ENCODE measurements at regions not wholly inside any gene's neighbourhood (a gene's known extent, or its start where the extent isn't known, plus 50 kb on each side); places are given as distances from the start of the nearest gene placed in this dataset.

DNA sequence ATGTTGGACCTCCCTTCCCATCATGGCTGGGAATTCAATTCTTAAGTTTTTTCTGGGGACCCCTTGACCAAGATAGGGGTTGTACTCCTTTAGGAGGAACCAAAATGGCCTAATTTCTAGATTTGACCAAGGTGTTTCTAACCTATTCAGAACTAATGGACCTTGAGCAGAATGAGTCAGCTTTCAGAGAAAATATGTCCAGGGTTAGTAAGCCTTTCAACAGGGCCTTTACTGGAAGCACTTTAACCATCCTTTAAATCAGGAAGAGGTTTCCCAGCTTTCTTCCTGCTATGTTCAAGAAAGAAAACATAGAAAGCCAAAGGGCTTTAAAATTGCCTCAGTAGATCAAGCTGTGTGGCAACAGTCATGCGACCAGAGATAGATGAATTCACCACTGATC, 1184.9 kb upstream of the ACVR2A start:
- H3K36me3 Mint-ChIP-seq: no peaks in the 10 kb centered on the region
- no peak overlapping the region for H3K4me3 Mint-ChIP-seq
- ChIA-PET CTCF (interaction anchor here (1.5 kb wide), 1 partner anchor 18 kb away, joined by 3 read pairs; no protein-coding TSS in a partner anchor), POLR2A (no interaction called here)
- no peaks in the 10 kb centered on the region for H3K4me1 Mint-ChIP-seq (ENCODE audit: low read depth)
- H3K9me3 Mint-ChIP-seq: peaks cover 3% of the 10 kb centered on the region
- no peak overlapping the region for H3K27ac Mint-ChIP-seq
- no peaks in the 10 kb centered on the region for H3K27me3 Mint-ChIP-seq
- intact Hi-C loops (cut with micrococcal nuclease): no loop called here
- DNase-seq: no peak

DNA sequence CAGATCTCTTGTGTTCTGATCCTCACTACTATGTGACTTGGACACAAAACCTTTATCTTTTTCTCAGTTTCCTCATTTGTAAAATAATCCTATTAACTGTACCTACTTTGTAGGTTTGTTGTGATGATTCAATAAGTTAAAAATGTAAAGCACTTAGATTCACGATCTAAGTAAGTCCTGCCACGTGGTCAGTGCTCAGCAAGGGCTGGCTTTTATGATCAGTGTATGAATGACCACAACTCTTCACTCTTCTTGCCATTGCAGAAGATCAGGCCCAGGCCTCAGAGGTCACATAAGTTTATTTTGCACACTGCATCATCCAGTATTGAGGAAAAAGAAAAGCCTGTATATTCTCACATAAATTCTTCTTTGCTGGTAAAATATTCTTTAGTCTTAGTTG, 1192.5 kb upstream of the ACVR2A start:
- ChIA-PET CTCF (no interaction called here), POLR2A (no interaction called here)
- intact Hi-C loops (cut with micrococcal nuclease): no loop called here
- H3K27me3 Mint-ChIP-seq: no peaks in the 10 kb centered on the region
- H3K9me3 Mint-ChIP-seq: peaks cover 8% of the 10 kb centered on the region
- H3K36me3 Mint-ChIP-seq: no peaks in the 10 kb centered on the region
- H3K4me1 Mint-ChIP-seq (ENCODE audit: low read depth): no peaks in the 10 kb centered on the region
- H3K27ac Mint-ChIP-seq: no peak overlapping the region
- no peak overlapping the region for H3K4me3 Mint-ChIP-seq
- DNase-seq: no peak

DNA sequence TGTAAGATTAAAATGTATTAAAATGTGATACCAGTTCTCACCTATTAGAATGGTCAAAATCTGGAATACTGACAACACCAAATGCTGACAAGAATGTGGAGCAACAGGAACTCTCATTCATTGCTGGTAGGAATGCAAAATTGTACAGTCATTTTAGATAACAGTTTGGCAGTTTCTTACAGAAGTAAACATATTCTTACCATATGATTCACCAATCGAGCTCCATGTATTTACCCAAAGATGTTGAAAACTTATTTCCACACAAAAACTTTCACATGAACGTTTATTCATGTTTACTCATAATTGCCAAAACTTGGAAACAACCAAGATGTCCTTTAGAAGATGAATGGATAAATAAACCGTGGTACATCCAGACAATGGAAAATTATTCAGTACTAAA, 1193.5 kb upstream of the ACVR2A start:
- ChIA-PET POLR2A (no interaction called here), CTCF (no interaction called here)
- no peak overlapping the region for H3K4me3 Mint-ChIP-seq

DNA sequence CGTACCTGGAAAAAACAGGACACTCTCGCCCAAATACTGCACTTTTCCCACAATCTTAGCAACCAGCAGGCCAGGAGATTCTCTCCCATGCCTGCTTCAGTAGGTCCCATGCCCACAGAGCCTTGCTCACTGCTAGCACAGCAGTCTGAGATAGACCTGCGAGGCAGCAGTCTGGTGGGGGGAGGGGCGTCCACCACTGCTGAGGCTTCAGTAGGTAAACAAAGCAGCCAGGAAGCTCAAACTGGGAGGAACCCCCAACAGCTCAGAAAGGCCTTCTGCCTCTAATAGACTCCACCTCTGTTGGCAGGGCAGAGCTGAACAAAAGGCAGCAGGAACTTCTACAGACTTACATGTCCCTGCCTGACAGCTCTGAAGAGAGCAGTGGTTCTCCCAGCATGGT, 1202.8 kb upstream of the ACVR2A start:
- intact Hi-C loops (cut with micrococcal nuclease): no loop called here
- Mint-ChIP-seq H3K27me3 (no peaks in the 10 kb centered on the region), H3K4me1 (ENCODE audit: low read depth) (no peaks in the 10 kb centered on the region), H3K27ac (no peak overlapping the region), H3K36me3 (no peaks in the 10 kb centered on the region), H3K9me3 (peaks cover 12% of the 10 kb centered on the region), H3K4me3 (no peak overlapping the region)
- DNase-seq: no peak
- POLR2A ChIA-PET: no interaction called here
- CTCF ChIA-PET: interaction anchor here (1.1 kb wide), 1 partner anchor 17 kb away, joined by 3 read pairs; no protein-coding TSS in a partner anchor

More for the DNA sequence above, 1193.5 kb upstream of the ACVR2A start:
- Mint-ChIP-seq H3K36me3 (no peaks in the 10 kb centered on the region), H3K4me1 (ENCODE audit: low read depth) (no peaks in the 10 kb centered on the region), H3K9me3 (peaks cover 6% of the 10 kb centered on the region), H3K27ac (no peak overlapping the region), H3K27me3 (no peaks in the 10 kb centered on the region)
- intact Hi-C loops (cut with micrococcal nuclease): no loop called here
- DNase-seq: no peak

DNA sequence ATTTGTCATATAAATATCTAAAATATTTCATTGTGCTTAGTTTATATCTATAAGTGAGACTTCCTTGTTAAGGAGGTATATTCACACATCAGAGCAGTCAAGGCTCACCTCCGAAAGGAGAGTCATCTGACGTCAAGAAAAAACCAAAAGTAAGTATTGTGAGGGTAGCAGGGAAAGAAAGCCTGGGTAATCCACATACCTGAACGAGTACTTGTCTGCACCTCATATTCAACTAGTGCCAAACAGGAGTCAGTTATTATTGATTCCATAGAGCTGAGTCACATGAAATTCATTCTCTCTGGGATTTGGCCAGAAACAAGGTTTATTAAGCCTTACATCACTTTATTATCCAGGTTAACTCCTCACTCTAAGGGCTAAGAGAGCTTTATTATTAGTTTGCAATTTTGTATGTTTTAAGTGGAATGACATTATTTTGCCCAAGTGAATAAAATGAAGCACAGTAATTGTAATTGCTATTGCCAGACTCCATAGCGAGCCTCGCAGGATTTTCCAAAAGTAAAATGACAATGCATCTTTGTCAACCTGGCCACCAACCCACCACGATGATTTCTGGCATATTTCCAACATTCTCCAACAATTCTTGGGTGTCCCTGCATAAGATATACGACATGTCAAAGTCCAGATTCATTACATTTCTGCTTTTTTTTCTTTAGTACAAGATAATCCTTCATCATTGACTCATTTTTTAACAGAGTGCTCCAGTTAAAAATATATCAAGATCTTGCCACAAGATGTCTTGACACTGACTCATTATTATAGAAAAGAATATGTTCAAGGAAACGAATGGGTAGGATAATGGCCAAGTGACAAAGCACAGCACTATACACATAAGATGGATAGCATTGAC, 1210.4 kb upstream of the ACVR2A start:
- POLR2A ChIA-PET: no interaction called here
- Mint-ChIP-seq H3K4me3 (no peak overlapping the region), H3K4me1 (ENCODE audit: low read depth) (no peaks in the 10 kb centered on the region), H3K27ac (no peak overlapping the region), H3K27me3 (no peaks in the 10 kb centered on the region), H3K36me3 (no peaks in the 10 kb centered on the region), H3K9me3 (no peaks in the 10 kb centered on the region)
- intact Hi-C loops (cut with micrococcal nuclease): no loop called here
- CTCF ChIA-PET: no interaction called here
- DNase-seq: no peak

DNA sequence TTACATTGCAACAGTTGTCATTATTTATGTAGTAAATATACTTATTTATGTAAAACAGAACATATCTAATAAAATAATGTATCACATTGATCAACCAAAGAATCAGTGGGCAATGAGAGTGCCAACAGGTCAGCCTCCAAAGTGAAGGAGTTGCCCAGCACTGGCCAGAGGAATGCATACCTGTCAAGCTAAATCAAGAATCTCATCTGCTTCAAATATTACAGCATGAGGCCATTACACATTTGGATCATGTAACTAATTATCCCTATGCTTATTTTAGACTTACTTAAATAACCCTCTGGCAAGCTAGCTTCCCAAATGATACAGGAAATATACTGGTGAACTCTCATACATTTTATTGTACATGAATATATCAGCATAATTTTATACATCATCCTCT, 1211.7 kb upstream of the ACVR2A start:
- H3K36me3 Mint-ChIP-seq: no peaks in the 10 kb centered on the region
- H3K27me3 Mint-ChIP-seq: no peaks in the 10 kb centered on the region
- H3K27ac Mint-ChIP-seq: no peak overlapping the region
- DNase-seq: no peak
- intact Hi-C loops (cut with micrococcal nuclease): no loop called here
- H3K9me3 Mint-ChIP-seq: no peaks in the 10 kb centered on the region
- POLR2A ChIA-PET: no interaction called here
- CTCF ChIA-PET: no interaction called here
- H3K4me1 Mint-ChIP-seq (ENCODE audit: low read depth): no peaks in the 10 kb centered on the region
- H3K4me3 Mint-ChIP-seq: no peak overlapping the region

DNA sequence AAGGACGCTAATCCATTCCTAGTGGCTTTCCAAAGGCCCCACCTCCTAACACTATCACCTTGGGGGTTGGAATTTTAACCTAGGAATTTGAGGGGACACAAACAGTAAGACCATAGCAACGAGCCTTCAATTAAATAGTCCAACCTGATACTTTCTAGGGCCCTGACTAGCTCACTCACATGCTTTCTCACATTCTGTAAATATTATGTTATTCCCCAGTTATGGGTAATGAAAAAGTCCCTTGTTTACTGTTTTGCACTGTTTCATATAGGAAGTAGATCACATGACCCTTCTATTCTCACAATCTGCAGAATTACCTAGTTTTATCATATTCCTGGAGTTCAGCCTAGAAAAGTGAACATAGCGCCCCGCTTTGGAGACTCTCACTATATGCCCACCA, 1212.1 kb upstream of the ACVR2A start:
- CTCF ChIA-PET: no interaction called here
- no peaks in the 10 kb centered on the region for H3K9me3 Mint-ChIP-seq
- DNase-seq: no peak
- no peak overlapping the region for H3K27ac Mint-ChIP-seq
- POLR2A ChIA-PET: no interaction called here
- no peaks in the 10 kb centered on the region for H3K27me3 Mint-ChIP-seq
- intact Hi-C loops (cut with micrococcal nuclease): no loop called here
- no peaks in the 10 kb centered on the region for H3K4me1 Mint-ChIP-seq (ENCODE audit: low read depth)
- no peaks in the 10 kb centered on the region for H3K36me3 Mint-ChIP-seq
- no peak overlapping the region for H3K4me3 Mint-ChIP-seq

DNA sequence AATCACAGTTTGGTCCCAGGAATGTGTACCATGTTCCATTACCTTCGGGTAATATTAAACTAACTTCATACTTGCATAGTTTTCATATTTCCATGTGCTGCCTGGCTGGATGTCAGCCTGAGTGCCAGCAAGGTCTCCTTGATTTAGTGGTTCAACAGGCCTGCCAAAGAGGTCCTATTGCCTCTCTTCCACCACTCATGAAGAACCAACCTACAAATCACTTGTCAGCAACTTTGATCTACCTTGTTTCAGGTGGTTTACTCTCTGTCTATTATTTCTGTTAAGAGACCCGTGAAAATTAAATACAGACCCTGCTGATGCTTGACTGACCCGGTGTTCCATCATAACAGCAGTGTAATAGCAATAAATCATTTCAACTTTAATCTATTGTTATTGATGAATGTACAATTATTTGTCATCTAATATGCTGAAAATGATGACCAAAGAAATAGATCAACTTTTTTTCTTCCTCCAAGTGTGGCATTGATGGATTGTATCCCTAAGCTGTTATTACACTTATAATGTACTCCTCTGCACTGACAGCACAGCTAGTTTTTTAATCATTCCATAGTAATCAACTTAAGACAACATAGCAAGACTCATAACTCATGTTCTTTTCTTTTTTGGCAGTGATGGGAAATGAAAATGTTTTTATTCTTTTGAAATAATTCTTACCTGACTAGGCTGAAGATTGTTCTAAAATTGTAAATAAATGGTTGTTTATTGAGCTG, 1220.2 kb upstream of the ACVR2A start:
- CTCF ChIA-PET: no interaction called here
- intact Hi-C loops (cut with micrococcal nuclease): no loop called here
- H3K9me3 Mint-ChIP-seq: no peaks in the 10 kb centered on the region
- no peaks in the 10 kb centered on the region for H3K4me1 Mint-ChIP-seq (ENCODE audit: low read depth)
- H3K4me3 Mint-ChIP-seq: no peak overlapping the region
- POLR2A ChIA-PET: no interaction called here
- no peak overlapping the region for H3K27ac Mint-ChIP-seq
- DNase-seq: no peak
- H3K36me3 Mint-ChIP-seq: no peaks in the 10 kb centered on the region
- H3K27me3 Mint-ChIP-seq: no peaks in the 10 kb centered on the region

DNA sequence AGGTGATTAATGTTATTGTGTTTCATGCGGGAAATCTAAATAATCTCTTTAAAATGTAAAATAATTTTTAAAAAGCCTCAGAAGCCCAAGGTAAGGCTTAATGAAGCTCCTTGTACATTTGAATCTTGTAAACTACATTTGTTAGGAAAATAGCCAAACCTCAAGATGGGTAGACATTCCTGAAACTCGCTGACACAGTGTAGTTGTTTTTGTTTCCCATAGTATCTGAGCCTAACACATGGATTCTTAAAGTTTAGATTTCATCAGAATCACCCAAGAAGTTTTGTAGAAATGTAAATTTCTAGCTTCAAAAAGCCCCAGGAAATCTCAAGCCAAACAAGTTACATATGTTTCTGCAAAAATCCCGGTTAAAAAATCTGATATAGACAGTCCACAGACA, 1221.1 kb upstream of the ACVR2A start:
- no peak for DNase-seq
- H3K4me1 Mint-ChIP-seq (ENCODE audit: low read depth): no peaks in the 10 kb centered on the region
- intact Hi-C loops (cut with micrococcal nuclease): no loop called here
- POLR2A ChIA-PET: no interaction called here
- H3K4me3 Mint-ChIP-seq: no peak overlapping the region
- no peaks in the 10 kb centered on the region for H3K36me3 Mint-ChIP-seq
- no peaks in the 10 kb centered on the region for H3K27me3 Mint-ChIP-seq
- CTCF ChIA-PET: no interaction called here
- no peak overlapping the region for H3K27ac Mint-ChIP-seq
- no peaks in the 10 kb centered on the region for H3K9me3 Mint-ChIP-seq

DNA sequence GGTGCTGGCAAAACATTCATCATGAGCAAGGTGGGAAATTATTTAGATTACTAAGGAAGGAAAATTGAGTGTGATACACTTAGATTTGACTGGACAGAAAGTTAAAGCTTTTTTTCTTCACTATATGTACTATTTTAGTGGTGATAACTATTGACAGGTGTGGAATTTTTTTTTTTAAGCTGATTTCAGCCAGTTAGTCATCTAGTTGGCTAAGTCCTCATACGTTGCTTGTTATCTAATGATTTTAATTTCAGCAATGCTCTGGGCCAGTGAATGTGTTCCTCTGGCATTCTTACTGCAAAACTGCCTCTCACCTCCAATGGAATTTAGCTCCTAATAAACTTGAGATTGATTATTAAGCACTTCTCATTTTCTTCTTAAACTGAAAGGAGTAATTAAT, 1223.2 kb upstream of the ACVR2A start:
- intact Hi-C loops (cut with micrococcal nuclease): no loop called here
- no peaks in the 10 kb centered on the region for H3K36me3 Mint-ChIP-seq
- ChIA-PET POLR2A (no interaction called here), CTCF (interaction anchor here (0.6 kb wide), 1 partner anchor 683 kb away, joined by 3 read pairs; no protein-coding TSS in a partner anchor)
- H3K4me3 Mint-ChIP-seq: no peak overlapping the region
- no peaks in the 10 kb centered on the region for H3K27me3 Mint-ChIP-seq
- no peak for DNase-seq
- no peak overlapping the region for H3K27ac Mint-ChIP-seq
- no peaks in the 10 kb centered on the region for H3K4me1 Mint-ChIP-seq (ENCODE audit: low read depth)
- H3K9me3 Mint-ChIP-seq: peaks cover 3% of the 10 kb centered on the region

DNA sequence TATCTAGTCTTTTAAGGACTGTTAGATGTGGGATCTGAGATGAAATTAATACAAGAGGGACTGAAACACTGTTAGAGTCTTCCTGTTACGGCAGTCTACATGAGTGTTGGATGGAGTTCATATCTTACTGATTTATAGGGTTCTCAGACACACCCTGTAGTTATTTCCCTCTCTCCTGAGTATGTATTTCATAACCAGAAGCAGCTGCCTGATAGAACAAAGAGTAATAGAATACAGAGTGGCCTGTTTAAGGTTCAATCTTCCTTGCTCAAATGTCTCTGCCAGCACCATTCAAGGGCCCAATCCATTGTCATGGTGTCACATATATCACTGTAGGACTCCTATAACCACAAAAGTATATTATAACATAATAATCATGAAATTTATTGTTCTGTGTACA, 1229.1 kb upstream of the ACVR2A start:
- intact Hi-C loops (cut with micrococcal nuclease): no loop called here

DNA sequence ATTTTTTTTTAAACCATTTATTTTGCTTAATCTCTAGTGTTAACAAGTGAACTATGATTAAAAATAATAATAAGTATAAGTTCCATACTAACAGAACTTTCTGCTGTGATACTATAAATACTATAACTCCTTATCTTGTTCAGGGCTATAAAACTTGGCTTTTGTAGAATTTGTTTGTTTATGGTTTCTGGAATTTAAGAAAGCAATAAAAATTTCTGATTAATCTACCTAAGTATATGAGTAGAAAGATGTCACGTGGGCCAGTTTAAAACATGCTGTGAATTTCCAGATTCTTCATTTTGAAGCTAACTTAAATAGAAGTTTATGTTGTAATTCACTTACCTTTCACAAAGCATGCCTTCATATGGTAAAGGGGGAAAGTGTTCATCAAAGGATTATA, 1236.3 kb upstream of the ACVR2A start:
- Mint-ChIP-seq H3K4me1 (ENCODE audit: low read depth) (no peaks in the 10 kb centered on the region), H3K27me3 (no peaks in the 10 kb centered on the region), H3K9me3 (no peaks in the 10 kb centered on the region), H3K36me3 (no peaks in the 10 kb centered on the region), H3K27ac (no peak overlapping the region), H3K4me3 (no peak overlapping the region)
- CTCF ChIA-PET: no interaction called here
- POLR2A ChIA-PET: no interaction called here
- DNase-seq: no peak
- intact Hi-C loops (cut with micrococcal nuclease): no loop called here

More for the DNA sequence above, 1229.1 kb upstream of the ACVR2A start:
- peaks cover 6% of the 10 kb centered on the region for H3K9me3 Mint-ChIP-seq
- POLR2A ChIA-PET: no interaction called here
- H3K36me3 Mint-ChIP-seq: no peaks in the 10 kb centered on the region
- no peak overlapping the region for H3K4me3 Mint-ChIP-seq
- CTCF ChIA-PET: no interaction called here
- H3K27me3 Mint-ChIP-seq: no peaks in the 10 kb centered on the region
- no peak for DNase-seq
- no peaks in the 10 kb centered on the region for H3K4me1 Mint-ChIP-seq (ENCODE audit: low read depth)
- no peak overlapping the region for H3K27ac Mint-ChIP-seq

DNA sequence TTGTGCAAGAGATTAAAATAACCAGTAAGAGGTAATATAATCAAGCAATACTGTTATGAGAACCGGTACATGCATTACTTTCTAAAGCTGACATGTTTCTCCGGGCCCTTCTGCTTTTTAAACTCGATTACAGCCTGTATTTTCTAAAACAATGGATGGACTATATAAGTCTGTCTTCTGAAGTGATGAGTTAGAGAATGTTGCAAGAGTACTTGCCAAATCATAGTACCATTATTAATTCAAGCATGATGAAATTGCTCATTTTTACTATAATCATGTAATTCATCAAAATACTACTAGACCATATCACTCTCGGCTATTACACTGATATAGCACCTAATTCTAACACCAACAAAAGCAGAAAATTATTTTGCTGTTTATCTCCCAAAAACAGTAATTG, 1240.3 kb upstream of the ACVR2A start:
- Mint-ChIP-seq H3K4me3 (no peak overlapping the region), H3K36me3 (no peaks in the 10 kb centered on the region), H3K27me3 (no peaks in the 10 kb centered on the region), H3K9me3 (no peaks in the 10 kb centered on the region), H3K27ac (no peak overlapping the region), H3K4me1 (ENCODE audit: low read depth) (no peaks in the 10 kb centered on the region)
- ChIA-PET POLR2A (no interaction called here), CTCF (no interaction called here)
- intact Hi-C loops (cut with micrococcal nuclease): no loop called here
- DNase-seq: no peak
